OCI-LY1 (cell line): ENCODE measurements at regions not wholly inside any gene's neighbourhood (a gene's known extent, or its start where the extent isn't known, plus 50 kb on each side); places are given as distances from the start of the nearest gene placed in this dataset.

Source experiments
- EZH2 ChIP-seq: fragments of 200-600 bp; sonication (generic), shearing (Covaris generic); IDR thresholded peaks from 2 replicates; pipeline ENCODE4 v1.8.0; 2017; ENCODE audit warnings: borderline replicate concordance, mixed run types, mild to moderate bottlenecking, antibody characterized with exemption, low read length, moderate library complexity, mixed read lengths
- TF ChIP-seq, protein P1 (sequence below): fragments of 200-600 bp; sonication (generic), shearing (Covaris generic); IDR thresholded peaks from 2 replicates; pipeline ENCODE4 v1.5.1; 2017; ENCODE audit warnings: mild to moderate bottlenecking, antibody characterized with exemption, low read length, moderate library complexity, mixed read lengths

DNA sequence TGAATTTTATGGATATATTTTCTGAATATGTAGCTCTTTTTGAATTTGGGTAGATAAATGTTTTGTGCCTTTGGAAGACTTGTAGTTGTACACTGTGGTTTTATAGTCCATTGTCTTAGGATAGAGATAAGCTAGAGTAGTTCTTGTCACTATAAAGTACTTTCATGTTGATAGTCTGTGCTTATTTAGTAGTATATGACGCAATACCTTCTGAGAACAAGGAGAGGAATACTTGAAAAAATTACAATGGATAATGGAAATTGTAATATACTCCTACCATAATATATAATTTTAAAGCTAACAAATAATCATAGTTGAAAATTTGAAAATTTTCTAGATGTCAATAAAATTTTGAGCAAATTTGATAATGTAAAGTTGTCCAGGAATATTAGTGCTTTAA is 664.0 kb downstream of the TLE4 start:
- TF ChIP-seq, protein P1, sequence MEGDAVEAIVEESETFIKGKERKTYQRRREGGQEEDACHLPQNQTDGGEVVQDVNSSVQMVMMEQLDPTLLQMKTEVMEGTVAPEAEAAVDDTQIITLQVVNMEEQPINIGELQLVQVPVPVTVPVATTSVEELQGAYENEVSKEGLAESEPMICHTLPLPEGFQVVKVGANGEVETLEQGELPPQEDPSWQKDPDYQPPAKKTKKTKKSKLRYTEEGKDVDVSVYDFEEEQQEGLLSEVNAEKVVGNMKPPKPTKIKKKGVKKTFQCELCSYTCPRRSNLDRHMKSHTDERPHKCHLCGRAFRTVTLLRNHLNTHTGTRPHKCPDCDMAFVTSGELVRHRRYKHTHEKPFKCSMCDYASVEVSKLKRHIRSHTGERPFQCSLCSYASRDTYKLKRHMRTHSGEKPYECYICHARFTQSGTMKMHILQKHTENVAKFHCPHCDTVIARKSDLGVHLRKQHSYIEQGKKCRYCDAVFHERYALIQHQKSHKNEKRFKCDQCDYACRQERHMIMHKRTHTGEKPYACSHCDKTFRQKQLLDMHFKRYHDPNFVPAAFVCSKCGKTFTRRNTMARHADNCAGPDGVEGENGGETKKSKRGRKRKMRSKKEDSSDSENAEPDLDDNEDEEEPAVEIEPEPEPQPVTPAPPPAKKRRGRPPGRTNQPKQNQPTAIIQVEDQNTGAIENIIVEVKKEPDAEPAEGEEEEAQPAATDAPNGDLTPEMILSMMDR = no peak
- no peak for TF ChIP-seq EZH2
